Esophagus muscularis mucosa (tissue), 3 donors: ENCODE measurements at regions not wholly inside any gene's neighbourhood (a gene's known extent, or its start where the extent isn't known, plus 50 kb on each side); places are given as distances from the start of the nearest gene placed in this dataset.

Source experiments
- CTCF ChIP-seq, 3 experiments: fragments of 200-600 bp in 2 of 3; fragments of 450-650 bp in 1 of 3; sonication (generic) in 2 of 3; IDR thresholded peaks; one replicate each; pipeline ENCODE4 v1.5.1; 2017 to 2019; ENCODE audit warnings: antibody characterized with exemption in 3 of 3, mild to moderate bottlenecking in 2 of 3, moderate library complexity in 1 of 3
- POLR2AphosphoS5 ChIP-seq, 2 donors: sonication (generic); formaldehyde crosslinking; IDR thresholded peaks; one replicate each; pipeline ENCODE4 v1.6.1; 2017; ENCODE audit warnings: antibody characterized with exemption in 2 of 2

GRCh38 chr6:98239057-98239456 is 595.3 kb upstream of the POU3F2 start:
- no peak for TF ChIP-seq CTCF (IDR thresholded peaks at IDR 0.05)
- no peak for TF ChIP-seq POLR2AphosphoS5 (IDR thresholded peaks at IDR 0.05)
